Muscle of leg (tissue), 3 donors: ENCODE measurements at regions not wholly inside any gene's neighbourhood (a gene's known extent, or its start where the extent isn't known, plus 50 kb on each side); places are given as distances from the start of the nearest gene placed in this dataset.

Experiments used
- DNase-seq: peaks from one replicate; pipeline ENCODE4 v3.0.0; 2013
- H3K27ac ChIP-seq: one replicate; pipeline ENCODE4 v1.5.1; 2013; ENCODE audit warnings: mild to moderate bottlenecking, low read length, control low read depth
- H3K27me3 ChIP-seq: one replicate; pipeline ENCODE4 v1.6.1; 2013; ENCODE audit warnings: low read length; ENCODE audit not compliant: control insufficient read depth, insufficient read depth
- H3K36me3 ChIP-seq: one replicate; pipeline ENCODE4 v1.6.1; 2013; ENCODE audit warnings: low read length; ENCODE audit not compliant: control insufficient read depth, insufficient read depth
- H3K4me1 ChIP-seq: one replicate; pipeline ENCODE4 v1.6.1; 2013; ENCODE audit warnings: low read length; ENCODE audit not compliant: control insufficient read depth, insufficient read depth
- H3K4me3 ChIP-seq: one replicate; pipeline ENCODE4 v1.5.1; 2013; ENCODE audit warnings: low read length, control low read depth
- H3K9me3 ChIP-seq: replicated peaks from 2 replicates; pipeline ENCODE4 v1.6.1; 2013; ENCODE audit warnings: low read depth, low read length; ENCODE audit not compliant: control insufficient read depth
- WGBS: methylation state at CpG from one replicate; pipeline ENCODE4 v1.1.5; 2013; ENCODE audit warnings: missing lambda C conversion rate; ENCODE audit not compliant: insufficient coverage; 5-methylcytosine and 5-hydroxymethylcytosine counted together

DNA sequence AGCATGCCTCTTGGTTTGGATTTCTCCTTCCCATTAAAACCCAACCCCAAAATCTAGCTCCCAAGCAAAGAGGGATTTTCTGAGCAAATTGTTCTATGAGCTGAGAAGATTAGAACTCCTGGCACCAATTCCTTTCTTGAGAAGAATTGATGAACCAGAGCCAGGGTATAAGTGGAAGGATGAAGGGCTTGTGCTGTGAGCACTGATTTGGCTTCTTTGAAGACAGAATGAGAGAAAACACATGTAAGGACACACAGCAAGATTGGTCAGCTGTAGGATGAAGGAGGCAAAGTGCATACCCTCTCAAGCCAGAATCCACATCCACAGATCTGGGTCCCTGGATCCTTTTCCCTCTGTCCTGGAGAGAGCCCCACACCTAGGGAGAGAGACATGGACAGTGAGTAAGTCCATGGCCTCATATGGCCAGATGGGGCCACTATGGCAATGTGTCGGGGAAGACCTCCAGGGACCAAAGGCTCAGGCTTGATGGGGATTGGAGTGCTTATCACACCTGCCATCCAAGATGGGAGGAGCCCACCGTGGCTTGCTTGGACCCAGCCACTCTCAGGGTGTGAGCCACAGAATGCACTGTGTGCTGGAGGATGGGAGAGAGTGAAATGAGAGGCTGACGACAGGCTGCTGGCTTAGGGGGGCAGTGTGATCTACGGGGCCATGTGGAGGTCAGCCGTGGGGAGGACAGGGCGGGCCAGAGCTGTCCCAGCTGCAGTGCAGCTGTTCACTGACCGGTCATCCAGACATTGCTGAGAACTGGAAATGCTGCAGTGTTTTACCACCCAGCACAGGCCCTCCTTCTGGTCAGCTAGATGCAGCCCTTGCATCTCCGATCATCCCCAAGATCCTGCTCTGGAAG lies 339.8 kb downstream of the CYP26B1 start:
- 13% methylated on average over 8 of the region's 8 CpGs for WGBS

DNA sequence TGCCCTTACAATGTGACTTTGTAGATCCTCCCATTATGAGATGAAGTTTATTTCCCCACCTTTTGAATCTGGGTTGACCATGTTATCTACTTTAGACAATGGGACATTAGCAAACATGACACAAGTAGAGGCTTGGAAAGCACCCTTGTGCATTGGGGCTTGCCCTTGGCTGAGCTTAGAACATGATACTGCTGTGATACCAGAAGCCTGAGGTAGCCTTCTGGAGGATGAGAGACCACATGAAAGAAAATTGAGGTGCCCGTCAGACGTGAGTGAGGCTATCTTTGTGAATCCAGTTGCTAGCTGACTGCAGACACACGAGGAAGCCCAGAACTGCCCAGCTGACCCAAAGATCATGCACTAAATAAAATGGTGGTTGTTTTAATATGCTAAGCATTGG lies 341.2 kb downstream of the CYP26B1 start:
- no CpG with 5 or more reads among the region's 3 CpGs for WGBS
- H3K9me3 ChIP-seq: no peaks in the 10 kb centered on the region

More for the DNA sequence above, 339.8 kb downstream of the CYP26B1 start:
- peaks cover 35% of the 10 kb centered on the region for H3K4me1 ChIP-seq
- no peaks in the 10 kb centered on the region for H3K27me3 ChIP-seq
- DNase-seq: peak; percentile 95
- no peak overlapping the region for H3K4me3 ChIP-seq
- peak overlapping the region; percentile 79 for H3K27ac ChIP-seq
- H3K36me3 ChIP-seq: no peaks in the 10 kb centered on the region
- H3K9me3 ChIP-seq: no peaks in the 10 kb centered on the region

DNA sequence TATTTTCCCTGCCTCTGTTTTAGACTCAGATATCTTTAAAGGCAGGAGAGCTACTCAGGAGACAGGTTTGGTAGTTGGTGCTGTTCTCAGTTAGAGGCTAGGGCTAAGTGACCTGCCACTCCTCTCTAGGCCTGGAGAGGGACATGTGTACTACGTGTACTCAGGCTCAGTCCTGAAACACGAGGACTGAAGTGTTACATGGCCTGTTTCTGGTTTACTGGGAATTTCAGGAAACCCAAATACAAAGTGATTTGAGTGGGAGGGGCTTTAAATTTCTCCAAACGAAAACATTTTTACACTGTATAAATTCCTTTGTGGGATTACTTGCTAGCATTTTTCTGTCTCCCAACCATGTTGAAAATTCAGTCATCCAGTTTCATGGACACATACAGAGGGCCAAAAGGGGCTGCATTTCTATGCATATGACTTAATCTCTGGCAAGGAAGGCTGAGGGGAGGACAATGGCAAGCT lies 343.3 kb downstream of the CYP26B1 start:
- Histone ChIP-seq H3K4me1 (peaks cover 64% of the 10 kb centered on the region), H3K27me3 (no peaks in the 10 kb centered on the region), H3K4me3 (no peak overlapping the region), H3K27ac (peak overlapping the region; percentile 47), H3K36me3 (no peaks in the 10 kb centered on the region), H3K9me3 (no peaks in the 10 kb centered on the region)
- no CpG with 5 or more reads among the region's 3 CpGs for WGBS
- peak; percentile 79 for DNase-seq

More for the DNA sequence above, 341.2 kb downstream of the CYP26B1 start:
- H3K4me1 ChIP-seq: peaks cover 48% of the 10 kb centered on the region
- no peak overlapping the region for H3K4me3 ChIP-seq
- DNase-seq: no peak
- H3K36me3 ChIP-seq: no peaks in the 10 kb centered on the region
- no peaks in the 10 kb centered on the region for H3K27me3 ChIP-seq
- no peak overlapping the region for H3K27ac ChIP-seq

DNA sequence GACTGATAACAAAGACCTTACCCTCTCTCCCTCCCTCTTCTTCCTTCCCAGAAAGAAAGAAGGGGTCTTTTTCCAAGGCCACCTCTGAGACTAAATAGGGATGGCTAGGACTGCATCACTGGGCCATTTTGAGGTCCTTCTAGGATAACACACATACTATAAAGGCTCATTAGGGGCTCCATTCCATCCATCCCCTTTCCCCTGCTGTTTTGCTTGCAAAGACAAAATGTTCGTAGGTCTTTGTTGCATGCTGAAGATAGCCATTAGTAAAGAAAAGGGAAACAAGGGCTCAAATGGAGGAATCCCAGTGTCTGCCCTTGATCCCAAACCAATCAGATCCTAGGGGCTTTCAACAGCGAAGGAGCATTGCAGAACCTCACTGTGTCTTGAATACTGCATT lies 344.3 kb downstream of the CYP26B1 start:
- H3K27ac ChIP-seq: no peak overlapping the region
- peaks cover 64% of the 10 kb centered on the region for H3K4me1 ChIP-seq
- H3K9me3 ChIP-seq: no peaks in the 10 kb centered on the region
- WGBS: 0% methylated on average over 1 of the region's 2 CpGs
- H3K27me3 ChIP-seq: no peaks in the 10 kb centered on the region
- H3K4me3 ChIP-seq: no peak overlapping the region
- H3K36me3 ChIP-seq: no peaks in the 10 kb centered on the region
- no peak for DNase-seq

DNA sequence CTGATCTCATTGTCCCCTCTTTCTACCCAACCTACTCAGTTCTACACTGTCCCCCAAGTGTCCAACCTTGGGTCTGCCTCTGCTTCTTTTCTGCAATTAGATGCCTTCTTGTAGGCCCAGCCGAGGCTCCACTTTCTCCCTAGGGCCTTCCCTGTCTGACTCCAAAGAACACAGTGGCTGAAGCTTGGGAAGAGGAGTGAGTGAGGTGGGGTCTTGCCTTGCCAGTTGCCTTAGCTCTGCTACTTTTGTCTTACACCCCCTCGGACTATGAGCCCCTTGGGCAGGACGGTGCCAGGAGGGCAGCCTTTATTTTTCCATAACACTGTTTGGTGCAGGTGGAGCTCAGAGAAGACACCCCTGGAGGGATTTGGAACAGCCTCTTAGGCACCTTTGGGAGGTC lies 345.1 kb downstream of the CYP26B1 start:
- DNase-seq: no peak
- Histone ChIP-seq H3K36me3 (no peaks in the 10 kb centered on the region), H3K27me3 (no peaks in the 10 kb centered on the region), H3K27ac (no peak overlapping the region), H3K4me3 (no peak overlapping the region), H3K9me3 (no peaks in the 10 kb centered on the region), H3K4me1 (peaks cover 61% of the 10 kb centered on the region)
- WGBS: no CpG with 5 or more reads among the region's 3 CpGs

DNA sequence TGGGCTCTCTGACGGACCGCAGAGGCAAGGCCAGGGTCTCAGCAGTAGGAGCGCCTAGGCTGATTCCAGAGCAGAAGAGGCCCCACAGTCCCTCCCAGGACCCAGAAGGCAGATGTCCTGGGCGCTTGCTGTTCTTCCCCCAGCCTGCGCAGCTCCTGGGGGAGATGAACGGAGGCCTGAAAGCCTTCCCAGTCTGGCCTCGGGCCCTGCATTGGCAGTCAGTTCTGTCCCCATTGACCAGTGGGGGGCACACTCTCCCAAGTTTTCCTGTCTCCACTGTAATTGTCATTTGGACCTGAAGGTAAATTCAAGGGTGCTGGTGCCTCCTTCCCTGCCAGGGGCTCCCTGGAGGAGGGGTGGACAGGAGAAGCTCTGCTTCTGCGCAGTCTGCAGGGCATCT lies 345.7 kb downstream of the CYP26B1 start:
- peak; percentile 88 for DNase-seq
- H3K27ac ChIP-seq: peak overlapping the region; percentile 20
- H3K36me3 ChIP-seq: no peaks in the 10 kb centered on the region
- WGBS: 25% methylated on average over 4 of the region's 8 CpGs
- H3K9me3 ChIP-seq: no peaks in the 10 kb centered on the region
- peaks cover 4% of the 10 kb centered on the region for H3K27me3 ChIP-seq
- no peak overlapping the region for H3K4me3 ChIP-seq
- H3K4me1 ChIP-seq: peaks cover 66% of the 10 kb centered on the region

DNA sequence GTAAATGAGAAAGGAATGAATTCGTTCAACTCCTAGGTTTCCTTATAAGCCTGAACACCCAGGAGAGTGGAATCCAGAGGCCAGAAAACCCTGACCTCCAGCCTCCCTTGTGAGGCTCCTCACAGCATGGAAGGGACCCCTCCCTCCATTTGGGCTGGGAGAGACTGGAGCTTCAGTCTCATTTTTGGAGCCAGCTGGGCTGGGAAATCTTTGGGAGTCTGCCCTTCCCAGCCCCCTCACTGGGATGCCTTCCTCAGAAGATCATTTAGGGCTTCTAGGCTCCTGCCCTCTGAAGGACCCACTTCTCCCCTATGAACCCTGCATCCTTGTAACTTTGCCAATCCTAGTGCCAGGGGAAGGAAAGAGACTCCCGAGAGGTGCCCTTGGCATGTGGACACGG lies 346.1 kb downstream of the CYP26B1 start:
- Histone ChIP-seq H3K27me3 (peaks cover 4% of the 10 kb centered on the region), H3K36me3 (no peaks in the 10 kb centered on the region), H3K9me3 (no peaks in the 10 kb centered on the region), H3K4me3 (no peak overlapping the region), H3K27ac (peak overlapping the region; percentile 20), H3K4me1 (peaks cover 67% of the 10 kb centered on the region)
- DNase-seq: peak; percentile 56
- 32% methylated on average over 2 of the region's 3 CpGs for WGBS

DNA sequence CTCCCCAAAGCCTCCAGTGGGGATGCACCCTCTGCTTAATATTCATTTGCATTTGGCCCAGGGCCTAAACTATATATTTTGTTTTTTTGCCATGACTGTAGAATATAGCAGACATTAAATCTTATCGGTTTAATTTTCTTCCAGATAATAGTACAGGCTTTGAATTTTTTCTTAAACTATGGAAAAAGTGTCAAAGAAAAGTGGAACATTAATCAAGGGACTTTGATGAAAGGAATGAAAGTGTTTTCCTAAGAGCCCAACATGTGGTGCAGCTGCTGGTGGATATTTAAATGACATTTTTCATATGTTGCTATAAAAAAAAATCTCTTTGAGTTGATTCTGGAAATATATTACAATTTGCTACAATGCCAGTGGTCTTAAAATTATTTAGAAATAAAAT lies 346.8 kb downstream of the CYP26B1 start:
- H3K9me3 ChIP-seq: no peaks in the 10 kb centered on the region
- no peak overlapping the region for H3K4me3 ChIP-seq
- H3K27ac ChIP-seq: peak overlapping the region; percentile 59
- H3K27me3 ChIP-seq: peaks cover 4% of the 10 kb centered on the region
- H3K4me1 ChIP-seq: peaks cover 74% of the 10 kb centered on the region
- H3K36me3 ChIP-seq: no peaks in the 10 kb centered on the region
- no CpG with 5 or more reads among the region's 1 CpG for WGBS
- DNase-seq: no peak

DNA sequence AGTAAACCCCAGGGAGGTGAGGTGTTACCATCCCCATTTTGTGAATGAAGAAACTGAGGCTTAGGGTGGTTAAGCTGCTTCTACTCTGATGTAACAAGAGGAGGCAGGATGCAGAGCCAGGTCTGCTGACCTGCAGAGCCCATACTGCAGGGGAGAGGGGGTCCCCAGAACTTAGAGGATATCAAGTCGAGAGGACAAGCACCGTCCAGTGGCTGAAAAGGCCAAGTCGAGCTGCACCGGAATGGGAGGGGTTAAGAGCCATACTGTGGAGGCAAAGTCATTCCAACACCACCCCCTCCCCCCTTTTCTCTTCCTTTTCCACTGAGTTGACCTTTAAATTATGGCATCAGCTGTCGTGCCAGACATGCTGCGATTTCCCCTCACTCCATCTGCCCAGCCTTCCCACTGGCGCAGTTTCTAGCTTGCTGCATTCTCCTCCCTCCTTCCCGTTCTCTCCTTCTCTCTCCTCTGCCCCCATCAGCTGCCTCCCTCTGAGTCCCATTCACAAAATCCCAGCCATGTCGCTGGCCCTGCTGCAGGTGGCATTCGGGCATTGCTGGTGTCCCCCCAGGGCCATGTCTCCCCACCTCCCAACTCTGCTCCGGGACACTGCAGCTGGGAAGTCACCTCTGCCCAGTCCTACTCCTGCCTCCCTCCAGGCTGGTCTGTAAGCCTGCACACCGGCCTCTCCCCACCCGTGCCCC lies 346.9 kb downstream of the DYSF start:
- Histone ChIP-seq H3K36me3 (no peaks in the 10 kb centered on the region), H3K27me3 (peaks cover 4% of the 10 kb centered on the region), H3K9me3 (no peaks in the 10 kb centered on the region), H3K4me3 (no peak overlapping the region), H3K27ac (peak overlapping the region; percentile 59), H3K4me1 (peaks cover 77% of the 10 kb centered on the region)
- 26% methylated on average over 11 of the region's 13 CpGs for WGBS
- peak; percentile 75 for DNase-seq

DNA sequence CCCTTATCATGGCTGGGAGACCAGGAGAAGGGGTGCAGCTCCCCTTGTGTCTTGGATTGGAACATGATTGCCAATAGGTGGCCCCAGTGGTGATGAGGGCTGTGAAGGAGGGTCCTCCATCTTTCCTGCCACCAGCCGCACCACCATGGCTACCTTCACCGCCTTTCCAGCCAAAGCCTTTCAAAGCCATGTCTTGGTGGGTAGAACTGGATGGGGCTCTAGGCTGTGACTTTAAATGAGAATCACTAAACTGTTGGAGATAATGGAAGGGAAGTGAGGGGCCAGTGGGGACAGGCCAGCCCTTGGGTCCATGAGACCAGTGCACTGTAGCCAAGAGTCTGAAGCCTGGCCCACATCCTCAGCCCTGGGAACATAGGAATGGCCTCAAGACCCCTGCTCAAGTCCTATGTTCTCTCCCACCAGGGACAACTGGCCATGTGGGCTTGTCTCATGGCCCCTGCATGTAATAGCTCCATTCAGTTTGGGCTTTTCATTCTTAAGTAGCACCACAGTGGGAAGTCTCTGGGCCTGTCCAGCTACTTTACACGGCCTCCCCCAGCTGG lies 345.7 kb downstream of the DYSF start:
- H3K9me3 ChIP-seq: no peaks in the 10 kb centered on the region
- no peak overlapping the region for H3K4me3 ChIP-seq
- peaks cover 7% of the 10 kb centered on the region for H3K27me3 ChIP-seq
- 33% methylated on average over 1 of the region's 3 CpGs for WGBS
- no peak overlapping the region for H3K27ac ChIP-seq
- H3K4me1 ChIP-seq: peaks cover 71% of the 10 kb centered on the region
- DNase-seq: no peak
- no peaks in the 10 kb centered on the region for H3K36me3 ChIP-seq
